ENCODE measurements at regions not wholly inside any gene's neighbourhood (a gene's known extent, or its start where the extent isn't known, plus 50 kb on each side); places are given as distances from the start of the nearest gene placed in this dataset.

DNA sequence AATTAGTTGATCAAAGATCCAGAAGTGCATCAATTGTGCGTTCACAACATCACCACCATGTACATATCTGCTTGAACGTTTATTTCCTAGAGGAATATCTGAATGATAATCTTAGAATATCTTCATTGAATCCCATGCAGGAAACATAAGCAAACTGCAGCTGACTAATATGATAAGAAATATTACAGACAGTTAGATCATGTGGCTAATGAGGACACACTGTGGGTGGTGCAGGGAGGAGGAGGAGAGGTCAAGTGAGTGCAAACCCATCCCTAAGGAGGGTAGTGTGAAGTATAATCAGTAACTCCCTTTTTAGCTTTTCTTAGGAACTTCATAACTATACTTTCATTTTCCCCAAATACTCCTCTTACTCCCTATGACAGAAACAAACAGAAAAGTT, 58.3 kb upstream of the HPGD start:
- intact Hi-C loops (cut with micrococcal nuclease), result no loop called here
- no TSS peak for BruUV-seq (replicated peaks)
- RAD21 ChIA-PET (ENCODE audit: low non-redundant PET in 1 of 2, low total read pairs in 2 of 2, uncharacterized antibody in 2 of 2, unreplicated experiment in 2 of 2), result no interaction called here

More for the DNA sequence above, 58.3 kb upstream of the HPGD start:
- Histone ChIP-seq H3K4me3 (replicated peaks in 1 of 2; ENCODE audit: low read depth in 1 of 2, low read length in 2 of 2) (no peak overlapping the region), H3K4me2 (ENCODE audit: low read length) (no peak overlapping the region), H4K20me1 (ENCODE audit: insufficient read depth) (no peaks in the 10 kb centered on the region), H3K9me2 (ENCODE audit: insufficient read depth) (no peaks in the 10 kb centered on the region), H3K9ac (ENCODE audit: low read length) (no peak overlapping the region), H2AFZ (ENCODE audit: low read depth, low read length, poor library complexity, severe bottlenecking) (no peak overlapping the region), H3K27me3 (ENCODE audit: insufficient read depth, low read length) (no peaks in the 10 kb centered on the region), H3K4me1 (ENCODE audit: control insufficient read depth in 1 of 2, insufficient read depth in 2 of 2, low read length in 2 of 2) (no peaks in the 10 kb centered on the region), H3K27ac (ENCODE audit: low read depth, low read length) (no peak overlapping the region), H3K9me3 (ENCODE audit: control insufficient read depth in 1 of 2, insufficient read depth in 1 of 2, low read depth in 1 of 2, low read length in 2 of 2) (no peaks in the 10 kb centered on the region), H3K36me3 (ENCODE audit: control insufficient read depth in 1 of 2, insufficient read depth in 2 of 2, low read length in 2 of 2) (no peaks in the 10 kb centered on the region), H3K79me2 (ENCODE audit: insufficient read depth, low read length) (no peaks in the 10 kb centered on the region)
- TF ChIP-seq, protein P1, sequence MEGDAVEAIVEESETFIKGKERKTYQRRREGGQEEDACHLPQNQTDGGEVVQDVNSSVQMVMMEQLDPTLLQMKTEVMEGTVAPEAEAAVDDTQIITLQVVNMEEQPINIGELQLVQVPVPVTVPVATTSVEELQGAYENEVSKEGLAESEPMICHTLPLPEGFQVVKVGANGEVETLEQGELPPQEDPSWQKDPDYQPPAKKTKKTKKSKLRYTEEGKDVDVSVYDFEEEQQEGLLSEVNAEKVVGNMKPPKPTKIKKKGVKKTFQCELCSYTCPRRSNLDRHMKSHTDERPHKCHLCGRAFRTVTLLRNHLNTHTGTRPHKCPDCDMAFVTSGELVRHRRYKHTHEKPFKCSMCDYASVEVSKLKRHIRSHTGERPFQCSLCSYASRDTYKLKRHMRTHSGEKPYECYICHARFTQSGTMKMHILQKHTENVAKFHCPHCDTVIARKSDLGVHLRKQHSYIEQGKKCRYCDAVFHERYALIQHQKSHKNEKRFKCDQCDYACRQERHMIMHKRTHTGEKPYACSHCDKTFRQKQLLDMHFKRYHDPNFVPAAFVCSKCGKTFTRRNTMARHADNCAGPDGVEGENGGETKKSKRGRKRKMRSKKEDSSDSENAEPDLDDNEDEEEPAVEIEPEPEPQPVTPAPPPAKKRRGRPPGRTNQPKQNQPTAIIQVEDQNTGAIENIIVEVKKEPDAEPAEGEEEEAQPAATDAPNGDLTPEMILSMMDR (IDR thresholded peaks at IDR 0.05 in 2 of 3, conservative IDR thresholded peaks at IDR 0.05 in 1 of 3; ENCODE audit: borderline replicate concordance in 1 of 3, insufficient read depth in 1 of 3, low read depth in 2 of 3, low read length in 2 of 3), result no peak
- TF ChIP-seq CEBPB (IDR thresholded peaks at IDR 0.05; ENCODE audit: low read depth) (no peak), POLR2A (IDR thresholded peaks at IDR 0.05; ENCODE audit: borderline replicate concordance, extremely low read depth, insufficient read depth, insufficient read length) (no peak), JUND (IDR thresholded peaks at IDR 0.05) (no peak), EZH2 (IDR thresholded peaks at IDR 0.05) (no peak), SIN3A (IDR thresholded peaks at IDR 0.05; ENCODE audit: low read depth) (no peak), POLR2AphosphoS5 (IDR thresholded peaks at IDR 0.05; ENCODE audit: low read depth, low read length) (no peak), CBX3 (IDR thresholded peaks at IDR 0.05; ENCODE audit: low read depth) (no peak), YY1 (IDR thresholded peaks at IDR 0.05; ENCODE audit: extremely low read depth, insufficient replicate concordance, low read depth, low read length) (no peak), SP1 (IDR thresholded peaks at IDR 0.05; ENCODE audit: low read depth) (no peak), TCF7L2 (IDR thresholded peaks at IDR 0.05; ENCODE audit: borderline replicate concordance, extremely low read depth, insufficient read depth, insufficient read length) (no peak)
- TF ChIP-seq, protein P2, sequence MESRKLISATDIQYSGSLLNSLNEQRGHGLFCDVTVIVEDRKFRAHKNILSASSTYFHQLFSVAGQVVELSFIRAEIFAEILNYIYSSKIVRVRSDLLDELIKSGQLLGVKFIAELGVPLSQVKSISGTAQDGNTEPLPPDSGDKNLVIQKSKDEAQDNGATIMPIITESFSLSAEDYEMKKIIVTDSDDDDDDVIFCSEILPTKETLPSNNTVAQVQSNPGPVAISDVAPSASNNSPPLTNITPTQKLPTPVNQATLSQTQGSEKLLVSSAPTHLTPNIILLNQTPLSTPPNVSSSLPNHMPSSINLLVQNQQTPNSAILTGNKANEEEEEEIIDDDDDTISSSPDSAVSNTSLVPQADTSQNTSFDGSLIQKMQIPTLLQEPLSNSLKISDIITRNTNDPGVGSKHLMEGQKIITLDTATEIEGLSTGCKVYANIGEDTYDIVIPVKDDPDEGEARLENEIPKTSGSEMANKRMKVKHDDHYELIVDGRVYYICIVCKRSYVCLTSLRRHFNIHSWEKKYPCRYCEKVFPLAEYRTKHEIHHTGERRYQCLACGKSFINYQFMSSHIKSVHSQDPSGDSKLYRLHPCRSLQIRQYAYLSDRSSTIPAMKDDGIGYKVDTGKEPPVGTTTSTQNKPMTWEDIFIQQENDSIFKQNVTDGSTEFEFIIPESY (IDR thresholded peaks at IDR 0.05; ENCODE audit: extremely low read depth, insufficient replicate concordance, low read length), result no peak
- TF ChIP-seq, protein P3, sequence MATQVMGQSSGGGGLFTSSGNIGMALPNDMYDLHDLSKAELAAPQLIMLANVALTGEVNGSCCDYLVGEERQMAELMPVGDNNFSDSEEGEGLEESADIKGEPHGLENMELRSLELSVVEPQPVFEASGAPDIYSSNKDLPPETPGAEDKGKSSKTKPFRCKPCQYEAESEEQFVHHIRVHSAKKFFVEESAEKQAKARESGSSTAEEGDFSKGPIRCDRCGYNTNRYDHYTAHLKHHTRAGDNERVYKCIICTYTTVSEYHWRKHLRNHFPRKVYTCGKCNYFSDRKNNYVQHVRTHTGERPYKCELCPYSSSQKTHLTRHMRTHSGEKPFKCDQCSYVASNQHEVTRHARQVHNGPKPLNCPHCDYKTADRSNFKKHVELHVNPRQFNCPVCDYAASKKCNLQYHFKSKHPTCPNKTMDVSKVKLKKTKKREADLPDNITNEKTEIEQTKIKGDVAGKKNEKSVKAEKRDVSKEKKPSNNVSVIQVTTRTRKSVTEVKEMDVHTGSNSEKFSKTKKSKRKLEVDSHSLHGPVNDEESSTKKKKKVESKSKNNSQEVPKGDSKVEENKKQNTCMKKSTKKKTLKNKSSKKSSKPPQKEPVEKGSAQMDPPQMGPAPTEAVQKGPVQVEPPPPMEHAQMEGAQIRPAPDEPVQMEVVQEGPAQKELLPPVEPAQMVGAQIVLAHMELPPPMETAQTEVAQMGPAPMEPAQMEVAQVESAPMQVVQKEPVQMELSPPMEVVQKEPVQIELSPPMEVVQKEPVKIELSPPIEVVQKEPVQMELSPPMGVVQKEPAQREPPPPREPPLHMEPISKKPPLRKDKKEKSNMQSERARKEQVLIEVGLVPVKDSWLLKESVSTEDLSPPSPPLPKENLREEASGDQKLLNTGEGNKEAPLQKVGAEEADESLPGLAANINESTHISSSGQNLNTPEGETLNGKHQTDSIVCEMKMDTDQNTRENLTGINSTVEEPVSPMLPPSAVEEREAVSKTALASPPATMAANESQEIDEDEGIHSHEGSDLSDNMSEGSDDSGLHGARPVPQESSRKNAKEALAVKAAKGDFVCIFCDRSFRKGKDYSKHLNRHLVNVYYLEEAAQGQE (IDR thresholded peaks at IDR 0.05; ENCODE audit: low read depth), result no peak
- TF ChIP-seq, protein P4, sequence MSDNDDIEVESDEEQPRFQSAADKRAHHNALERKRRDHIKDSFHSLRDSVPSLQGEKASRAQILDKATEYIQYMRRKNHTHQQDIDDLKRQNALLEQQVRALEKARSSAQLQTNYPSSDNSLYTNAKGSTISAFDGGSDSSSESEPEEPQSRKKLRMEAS (IDR thresholded peaks at IDR 0.05), result no peak
- ATAC-seq (no peak), DNase-seq (ENCODE audit: low read depth, low spot score) (no peak)
- POLR2A ChIA-PET, result no interaction called here
- CTCF ChIA-PET, result no interaction called here

Data from HCT116 (cell line).